GM11168 (cell line): ENCODE measurements at regions not wholly inside any gene's neighbourhood (a gene's known extent, or its start where the extent isn't known, plus 50 kb on each side); places are given as distances from the start of the nearest gene placed in this dataset.
"Not testable (repeated sequence)": the region's sequence is repeated elsewhere in the genome, so short reads cannot be mapped to it uniquely, and the experiment has no call there.

Source experiments
- in situ Hi-C: fragments of 300-500 bp; cut with MboI; formaldehyde crosslinking; loops from one replicate; pipeline ENCODE4 v1.12.0; 2022; ENCODE audit warnings: low sequenced_read_pairs; ENCODE audit not compliant: unreplicated experiment

DNA sequence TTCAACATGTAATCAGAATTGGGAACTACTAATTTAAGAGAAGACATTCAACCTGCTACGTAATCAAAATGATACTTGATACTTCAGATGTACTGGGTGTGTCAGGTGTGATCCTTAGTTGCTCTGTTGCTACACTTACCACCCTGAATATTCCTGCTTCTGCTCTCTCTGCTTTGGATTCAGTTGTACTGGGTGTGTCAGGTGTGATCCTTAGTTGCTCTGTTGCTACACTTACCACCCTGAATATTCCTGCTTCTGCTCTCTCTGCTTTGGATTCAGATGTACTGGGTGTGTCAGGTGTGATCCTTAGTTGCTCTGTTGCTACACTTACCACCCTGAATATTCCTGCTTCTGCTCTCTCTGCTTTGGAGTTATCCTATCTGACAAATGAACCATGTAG, 290.2 kb downstream of the RAB38 start:
- in situ Hi-C loops = not testable (repeated sequence)

- in situ Hi-C loops = no loop called here
Observed at GRCh38 chr11:87879118-87879517, 296.1 kb downstream of the RAB38 start.

GRCh38 chr11:87878373-87878825, 296.8 kb downstream of the RAB38 start:
- in situ Hi-C loops = no loop called here

GRCh38 chr11:87871056-87871455, 304.2 kb downstream of the RAB38 start:
- in situ Hi-C loops = no loop called here

DNA sequence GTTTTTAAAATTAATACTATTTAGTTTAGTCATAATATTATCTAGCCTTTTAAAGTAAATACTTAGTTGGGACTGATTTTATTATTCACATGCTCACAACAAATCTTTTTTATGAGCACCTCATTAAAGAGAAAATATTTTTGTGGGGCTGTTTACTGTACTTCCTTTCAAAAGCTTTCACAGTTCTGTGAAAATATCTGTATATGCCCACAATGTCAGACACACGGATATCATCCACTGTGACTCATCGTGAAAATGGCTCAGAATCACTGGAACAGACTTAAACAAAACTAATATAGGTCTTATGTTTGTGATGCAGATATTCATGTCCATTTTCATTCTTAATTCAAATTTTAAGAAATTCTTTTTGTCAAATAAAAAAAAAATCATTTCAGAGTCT, 305.2 kb downstream of the RAB38 start:
- in situ Hi-C loops = no loop called here

DNA sequence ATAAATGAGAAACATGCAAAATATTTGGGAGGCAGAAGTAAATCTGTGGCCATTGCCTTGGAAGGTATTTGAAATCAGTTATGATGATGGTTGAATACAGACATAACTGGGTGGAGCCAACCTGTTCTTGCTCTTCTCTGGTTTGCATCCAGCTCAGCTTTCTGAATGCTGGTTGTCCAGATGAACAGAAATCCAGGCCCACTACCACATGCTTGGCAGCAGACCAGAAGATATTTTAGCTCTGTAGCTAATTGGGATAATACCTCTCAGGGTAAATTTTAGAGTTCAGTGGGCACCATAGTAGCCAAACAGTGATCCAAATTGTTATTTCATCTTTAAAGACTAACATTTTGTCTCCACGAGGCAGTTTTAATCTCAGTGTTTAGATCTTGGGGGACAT, 308.3 kb downstream of the RAB38 start:
- in situ Hi-C loops = no loop called here

GRCh38 chr11:87861030-87861429, 314.2 kb downstream of the RAB38 start:
- in situ Hi-C loops = no loop called here

GRCh38 chr11:87859636-87860035, 315.6 kb downstream of the RAB38 start:
- in situ Hi-C loops = no loop called here

DNA sequence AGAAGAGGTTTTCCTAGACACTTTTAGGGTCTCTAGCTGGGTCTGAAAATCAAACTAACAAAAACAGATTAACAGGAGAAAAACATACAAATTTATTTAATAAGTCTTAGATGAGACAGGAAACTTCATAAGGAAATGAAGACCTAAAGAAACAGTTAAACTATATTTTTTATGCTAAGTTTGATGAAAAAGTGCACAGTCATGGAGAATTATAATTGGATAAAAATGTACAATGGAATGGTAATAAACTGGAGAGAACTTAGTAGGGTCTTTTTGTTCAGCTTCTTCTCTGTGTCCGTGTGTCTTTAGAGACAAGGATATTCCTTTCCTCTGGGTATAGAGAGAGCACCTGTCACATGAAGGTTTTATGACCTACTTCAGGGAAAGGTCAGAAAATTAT, 323.4 kb downstream of the RAB38 start:
- in situ Hi-C loops = no loop called here

GRCh38 chr11:87851234-87851633, 324.0 kb downstream of the RAB38 start:
- in situ Hi-C loops = no loop called here

DNA sequence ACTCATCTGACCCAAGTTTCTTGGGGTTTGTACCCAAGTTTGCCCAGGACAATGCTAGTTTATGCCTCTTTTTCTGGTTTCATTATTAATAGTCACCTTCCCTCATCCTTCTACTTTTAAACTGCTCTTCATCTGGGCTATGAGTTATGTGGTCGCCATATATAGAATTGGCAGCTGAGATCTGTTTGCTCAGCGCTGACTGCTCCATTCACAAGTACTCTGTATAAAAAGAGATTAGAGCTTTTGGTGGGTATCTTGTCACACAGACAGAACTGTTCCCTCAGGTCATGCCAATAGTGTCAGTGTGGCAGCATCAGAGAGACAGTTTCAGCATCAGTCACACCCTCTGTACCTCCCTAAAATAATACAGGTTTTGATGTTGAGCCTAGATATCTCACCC, 326.0 kb downstream of the RAB38 start:
- in situ Hi-C loops = no loop called here

GRCh38 chr11:87840786-87841185, 334.5 kb downstream of the RAB38 start:
- in situ Hi-C loops = no loop called here

DNA sequence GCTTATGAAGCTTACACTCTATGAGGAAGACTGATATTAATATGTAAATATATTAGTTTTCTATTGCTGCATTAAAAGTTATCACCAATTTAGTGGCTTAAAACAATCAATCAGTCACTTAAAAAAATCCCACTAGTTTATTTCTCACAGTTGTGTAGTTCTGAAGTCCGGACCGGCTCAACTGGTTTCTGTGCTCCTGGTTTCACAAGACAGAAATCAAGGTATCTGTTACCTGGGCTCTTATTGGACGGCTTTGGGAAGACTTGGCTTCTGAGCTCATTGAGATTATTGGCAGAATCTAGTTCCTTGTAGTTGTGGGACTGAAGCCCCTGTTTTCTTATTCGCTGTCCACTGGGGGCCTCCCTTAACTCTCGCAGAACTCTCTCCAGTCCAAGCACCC, 343.0 kb downstream of the RAB38 start:
- in situ Hi-C loops = no loop called here

DNA sequence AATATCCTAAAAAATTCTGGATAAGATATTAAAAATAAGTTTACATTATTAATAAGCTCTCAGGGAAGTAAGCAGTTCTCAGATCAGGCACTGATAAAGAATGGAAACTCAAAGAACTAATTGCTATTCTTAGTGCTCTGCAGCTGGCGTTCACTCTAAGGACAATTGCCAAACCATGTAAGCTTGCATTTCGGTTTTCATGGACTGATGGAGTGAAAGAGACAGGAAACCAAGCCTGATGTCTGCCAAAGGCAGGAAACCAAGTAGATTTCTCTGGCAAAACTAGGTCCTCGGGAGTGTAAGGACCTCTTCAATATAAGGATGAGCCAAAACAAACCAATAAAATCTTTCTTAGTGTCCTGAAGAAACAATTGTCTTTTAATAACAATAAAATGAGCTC, 355.2 kb downstream of the RAB38 start:
- in situ Hi-C loops = no loop called here

GRCh38 chr11:87819151-87819550, 356.1 kb downstream of the RAB38 start:
- in situ Hi-C loops = no loop called here

- in situ Hi-C loops = no loop called here
Observed at GRCh38 chr11:87812571-87813365, 362.5 kb downstream of the RAB38 start.

GRCh38 chr11:87810486-87810885, 364.8 kb downstream of the RAB38 start:
- in situ Hi-C loops = no loop called here

GRCh38 chr11:87809256-87809655, 366.0 kb downstream of the RAB38 start:
- in situ Hi-C loops = no loop called here

DNA sequence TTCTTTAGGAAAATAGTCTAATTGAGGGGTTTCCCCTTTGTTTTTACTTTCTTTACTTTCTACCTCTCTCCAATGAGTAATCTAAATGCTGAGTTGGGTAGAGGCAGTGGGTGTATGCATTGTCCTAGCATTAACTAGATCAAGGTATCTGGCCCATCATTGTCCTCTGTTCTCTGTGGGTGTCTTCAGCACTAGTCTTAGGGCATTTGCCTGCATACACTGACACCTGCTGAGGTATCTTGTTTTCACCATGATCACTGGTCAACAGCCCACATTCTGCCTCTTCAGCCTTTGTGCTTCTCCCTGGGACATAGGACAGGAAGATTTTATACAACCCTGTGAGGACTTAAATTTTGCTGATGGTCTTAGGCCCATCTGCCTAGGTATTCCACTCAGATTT, 371.1 kb downstream of the RAB38 start:
- in situ Hi-C loops = no loop called here

DNA sequence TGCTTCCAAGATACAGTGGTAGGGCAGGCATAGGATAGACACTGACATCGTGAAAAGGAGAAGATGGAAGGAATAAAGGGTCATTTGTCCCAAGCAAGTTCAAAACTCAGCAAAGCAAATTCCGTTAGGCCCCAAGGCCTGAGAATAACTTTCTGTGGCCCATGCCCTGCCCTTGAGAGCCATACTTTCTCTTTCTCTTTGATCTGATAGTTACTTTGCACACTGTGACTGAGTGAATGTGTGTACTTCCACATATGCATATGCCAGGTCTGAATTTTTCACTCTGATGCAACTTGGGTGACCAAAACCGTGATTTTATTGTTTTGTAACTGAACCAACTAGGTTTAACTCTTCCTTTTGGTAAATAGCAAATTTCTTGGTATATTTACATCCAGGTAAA, 371.5 kb downstream of the RAB38 start:
- in situ Hi-C loops = no loop called here

- in situ Hi-C loops = not testable (repeated sequence)
Observed at GRCh38 chr11:87784862-87785261, 390.4 kb downstream of the RAB38 start.

GRCh38 chr11:87780068-87780413, 395.2 kb downstream of the RAB38 start:
- in situ Hi-C loops = no loop called here
